ENCODE measurements at regions not wholly inside any gene's neighbourhood (a gene's known extent, or its start where the extent isn't known, plus 50 kb on each side); places are given as distances from the start of the nearest gene placed in this dataset.
"Not testable (repeated sequence)": the region's sequence is repeated elsewhere in the genome, so short reads cannot be mapped to it uniquely, and the experiment has no call there.

GRCh38 chr3:177893331-177893730 lies 642.9 kb upstream of the KCNMB2 start:
- no peak for DNase-seq (ENCODE audit: low read depth in 2 of 2)

- no peak for DNase-seq (ENCODE audit: low read depth in 2 of 2)
Measured at GRCh38 chr3:177894081-177894728, 642.0 kb upstream of the KCNMB2 start.

GRCh38 chr3:177898185-177898584 lies 638.1 kb upstream of the KCNMB2 start:
- no peak for DNase-seq (ENCODE audit: low read depth in 2 of 2)

GRCh38 chr3:177899275-177900067 lies 636.8 kb upstream of the KCNMB2 start:
- no peak for DNase-seq (ENCODE audit: low read depth in 2 of 2)

GRCh38 chr3:177902876-177903275 lies 633.4 kb upstream of the KCNMB2 start:
- no peak for DNase-seq (ENCODE audit: low read depth in 2 of 2)

GRCh38 chr3:177904621-177905020 lies 631.6 kb upstream of the KCNMB2 start:
- DNase-seq (ENCODE audit: low read depth in 2 of 2): no peak

GRCh38 chr3:177905173-177906125 lies 630.8 kb upstream of the KCNMB2 start:
- no peak for DNase-seq (ENCODE audit: low read depth in 2 of 2)

GRCh38 chr3:177906126-177906511 lies 630.1 kb upstream of the KCNMB2 start:
- DNase-seq (ENCODE audit: low read depth in 2 of 2): no peak

GRCh38 chr3:177906578-177907229 lies 629.5 kb upstream of the KCNMB2 start:
- DNase-seq (ENCODE audit: low read depth in 2 of 2): no peak

GRCh38 chr3:177909530-177909929 lies 626.7 kb upstream of the KCNMB2 start:
- not testable (repeated sequence) for DNase-seq (ENCODE audit: low read depth in 2 of 2)

GRCh38 chr3:177914224-177914623 lies 622.0 kb upstream of the KCNMB2 start:
- no peak for DNase-seq (ENCODE audit: low read depth in 2 of 2)

- DNase-seq (ENCODE audit: low read depth in 2 of 2): no peak
Measured at GRCh38 chr3:177916461-177916860, 619.8 kb upstream of the KCNMB2 start.

GRCh38 chr3:177917234-177917861 lies 618.9 kb upstream of the KCNMB2 start:
- no peak for DNase-seq (ENCODE audit: low read depth in 2 of 2)

- no peak for DNase-seq (ENCODE audit: low read depth in 2 of 2)
Measured at GRCh38 chr3:177921153-177921552, 615.1 kb upstream of the KCNMB2 start.

- DNase-seq (ENCODE audit: low read depth in 2 of 2): no peak
Measured at GRCh38 chr3:177924261-177924660, 612.0 kb upstream of the KCNMB2 start.

- DNase-seq (ENCODE audit: low read depth in 2 of 2): no peak
Measured at GRCh38 chr3:177928172-177928873, 607.9 kb upstream of the KCNMB2 start.

GRCh38 chr3:177929310-177929709 lies 606.9 kb upstream of the KCNMB2 start:
- DNase-seq (ENCODE audit: low read depth in 2 of 2): no peak

GRCh38 chr3:177930771-177931170 lies 605.5 kb upstream of the KCNMB2 start:
- no peak for DNase-seq (ENCODE audit: low read depth in 2 of 2)

- no peak for DNase-seq (ENCODE audit: low read depth in 2 of 2)
Measured at GRCh38 chr3:177931346-177931745, 604.9 kb upstream of the KCNMB2 start.

GRCh38 chr3:177932346-177932745 lies 603.9 kb upstream of the KCNMB2 start:
- no peak for DNase-seq (ENCODE audit: low read depth in 2 of 2)

Data from stimulated activated CD8-positive, alpha-beta memory T cell treated with anti-CD3 and anti-CD28 coated beads, Interleukin-7, amount 100 ng/mL, for 1 hour (primary cell).